Left ventricle myocardium inferior (tissue), 1 donor: ENCODE measurements at regions not wholly inside any gene's neighbourhood (a gene's known extent, or its start where the extent isn't known, plus 50 kb on each side); places are given as distances from the start of the nearest gene placed in this dataset.

Source experiments
- DNase-seq: peaks from one replicate; pipeline ENCODE4 v3.0.0-alpha.2; 2020
- H3K27ac ChIP-seq: fragments of 200-600 bp; replicated peaks from 2 replicates; pipeline ENCODE4 v1.8.0; 2021
- H3K27me3 ChIP-seq: fragments of 200-600 bp; 2 replicates; pipeline ENCODE4 v1.8.0; 2021; ENCODE audit warnings: low read depth
- H3K36me3 ChIP-seq: fragments of 200-600 bp; 2 replicates; pipeline ENCODE4 v1.8.0; 2021
- H3K4me1 ChIP-seq: fragments of 200-600 bp; 2 replicates; pipeline ENCODE4 v1.8.0; 2021
- H3K4me3 ChIP-seq: fragments of 200-600 bp; 2 replicates; pipeline ENCODE4 v1.8.0; 2021; ENCODE audit warnings: mild to moderate bottlenecking, moderate library complexity
- H3K9me3 ChIP-seq: fragments of 200-600 bp; replicated peaks from 2 replicates; pipeline ENCODE4 v1.8.0; 2021
- intact Hi-C: fragments of 100-400 bp; cut with micrococcal nuclease; formaldehyde crosslinking; loops from one replicate; pipeline ENCODE4 v1.11.0; 2022
- TF ChIP-seq, protein P1 (sequence below): fragments of 200-600 bp; IDR thresholded peaks from 2 replicates; pipeline ENCODE4 v1.8.0; 2021; ENCODE audit warnings: antibody characterized with exemption, mild to moderate bottlenecking, borderline replicate concordance
- donor health status: DM: no; HTN: yes; CAD: no; lungs with severe emphysema.

DNA sequence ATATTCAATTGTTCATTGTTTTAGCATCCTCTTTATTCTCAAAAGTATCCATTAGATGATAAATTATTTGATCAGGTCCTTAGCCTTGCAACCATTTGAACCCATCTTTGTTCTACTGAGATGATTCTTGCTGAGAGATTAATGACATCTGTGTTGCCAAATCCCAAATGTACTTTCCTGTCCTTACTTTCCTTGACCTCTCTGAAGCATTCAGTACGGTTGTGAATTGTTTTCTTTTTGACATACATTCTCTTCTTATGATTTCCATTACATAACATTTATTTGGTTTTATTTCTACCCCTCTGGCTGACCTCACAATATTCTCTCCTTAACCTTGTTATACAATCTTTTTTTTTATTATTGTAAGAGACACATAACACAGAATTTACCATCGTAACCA lies 1058.6 kb upstream of the CNTNAP5 start:
- intact Hi-C loops: no loop called here
- no peak overlapping the region for H3K4me3 ChIP-seq

DNA sequence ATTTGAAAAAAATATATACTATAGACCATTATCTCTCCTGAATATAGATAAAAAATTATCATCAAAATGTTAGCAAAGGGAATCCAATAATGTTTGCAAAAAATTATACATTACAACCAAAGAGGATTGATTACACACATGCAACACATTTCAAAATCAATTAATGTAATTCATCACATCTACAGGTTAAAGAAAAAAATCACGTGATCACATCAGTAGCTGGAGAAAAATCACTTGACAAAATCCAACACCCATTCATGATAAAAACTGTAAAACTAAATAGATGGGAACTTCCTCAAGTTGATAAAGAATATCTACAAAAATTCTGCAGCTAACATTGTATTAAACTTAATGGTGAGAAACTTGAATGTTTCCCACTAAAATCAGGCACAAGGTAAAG lies 1047.5 kb upstream of the CNTNAP5 start:
- H3K9me3 ChIP-seq: peaks cover 36% of the 10 kb centered on the region
- H3K36me3 ChIP-seq: no peaks in the 10 kb centered on the region
- H3K4me1 ChIP-seq: no peaks in the 10 kb centered on the region
- no peaks in the 10 kb centered on the region for H3K27me3 ChIP-seq
- H3K27ac ChIP-seq: no peak overlapping the region
- TF ChIP-seq, protein P1, sequence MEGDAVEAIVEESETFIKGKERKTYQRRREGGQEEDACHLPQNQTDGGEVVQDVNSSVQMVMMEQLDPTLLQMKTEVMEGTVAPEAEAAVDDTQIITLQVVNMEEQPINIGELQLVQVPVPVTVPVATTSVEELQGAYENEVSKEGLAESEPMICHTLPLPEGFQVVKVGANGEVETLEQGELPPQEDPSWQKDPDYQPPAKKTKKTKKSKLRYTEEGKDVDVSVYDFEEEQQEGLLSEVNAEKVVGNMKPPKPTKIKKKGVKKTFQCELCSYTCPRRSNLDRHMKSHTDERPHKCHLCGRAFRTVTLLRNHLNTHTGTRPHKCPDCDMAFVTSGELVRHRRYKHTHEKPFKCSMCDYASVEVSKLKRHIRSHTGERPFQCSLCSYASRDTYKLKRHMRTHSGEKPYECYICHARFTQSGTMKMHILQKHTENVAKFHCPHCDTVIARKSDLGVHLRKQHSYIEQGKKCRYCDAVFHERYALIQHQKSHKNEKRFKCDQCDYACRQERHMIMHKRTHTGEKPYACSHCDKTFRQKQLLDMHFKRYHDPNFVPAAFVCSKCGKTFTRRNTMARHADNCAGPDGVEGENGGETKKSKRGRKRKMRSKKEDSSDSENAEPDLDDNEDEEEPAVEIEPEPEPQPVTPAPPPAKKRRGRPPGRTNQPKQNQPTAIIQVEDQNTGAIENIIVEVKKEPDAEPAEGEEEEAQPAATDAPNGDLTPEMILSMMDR: no peak
- H3K4me3 ChIP-seq: no peak overlapping the region
- no peak for DNase-seq
- intact Hi-C loops: no loop called here

More for the DNA sequence above, 1058.6 kb upstream of the CNTNAP5 start:
- no peaks in the 10 kb centered on the region for H3K27me3 ChIP-seq
- TF ChIP-seq, protein P1: no peak
- no peak for DNase-seq
- peaks cover 28% of the 10 kb centered on the region for H3K9me3 ChIP-seq
- H3K36me3 ChIP-seq: no peaks in the 10 kb centered on the region
- no peaks in the 10 kb centered on the region for H3K4me1 ChIP-seq
- H3K27ac ChIP-seq: no peak overlapping the region

DNA sequence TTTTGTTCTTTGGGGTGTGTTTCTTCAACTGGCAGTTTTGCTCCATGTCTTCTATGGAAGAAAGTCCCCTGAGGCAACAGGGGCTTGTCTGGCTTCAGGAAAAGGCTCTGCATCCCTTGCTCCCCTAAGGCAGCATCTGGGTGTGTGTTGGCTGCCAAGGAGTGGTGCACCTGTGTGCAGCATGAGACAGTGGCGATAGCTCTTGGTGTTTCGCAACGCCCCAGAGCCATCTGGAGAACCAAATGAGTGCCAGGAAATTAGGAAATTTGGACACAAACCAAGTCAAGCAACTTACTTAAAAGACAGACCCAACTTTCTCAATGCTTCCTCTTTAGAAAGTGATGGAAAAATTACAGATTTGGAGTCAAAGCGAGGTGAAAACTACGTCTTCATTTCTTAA lies 1044.4 kb upstream of the CNTNAP5 start:
- TF ChIP-seq, protein P1: no peak
- Histone ChIP-seq H3K4me3 (no peak overlapping the region), H3K36me3 (no peaks in the 10 kb centered on the region), H3K27me3 (no peaks in the 10 kb centered on the region), H3K27ac (no peak overlapping the region), H3K9me3 (peaks cover 36% of the 10 kb centered on the region), H3K4me1 (no peaks in the 10 kb centered on the region)
- intact Hi-C loops: no loop called here
- DNase-seq: peak; percentile 57

DNA sequence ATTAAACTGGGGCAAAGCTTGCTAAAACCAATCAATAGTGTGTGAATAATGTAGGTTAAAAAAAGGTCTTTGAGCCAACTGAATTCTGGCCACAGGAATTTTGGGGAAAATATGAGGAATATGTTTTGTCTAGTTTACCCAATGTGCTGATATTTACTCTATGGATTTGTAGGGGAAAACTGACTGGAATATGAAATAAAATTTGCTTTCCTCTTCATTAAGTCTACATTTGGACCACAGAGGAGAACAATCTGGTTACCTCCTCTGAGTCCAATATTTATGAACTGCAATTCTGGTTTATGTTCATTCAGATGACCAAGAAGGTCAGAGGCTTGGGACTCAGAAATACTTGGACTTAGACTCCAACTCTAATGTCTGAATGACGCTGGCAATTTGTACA lies 1042.2 kb upstream of the CNTNAP5 start:
- no peaks in the 10 kb centered on the region for H3K27me3 ChIP-seq
- no peaks in the 10 kb centered on the region for H3K4me1 ChIP-seq
- no peak overlapping the region for H3K4me3 ChIP-seq
- no peak overlapping the region for H3K27ac ChIP-seq
- H3K36me3 ChIP-seq: no peaks in the 10 kb centered on the region
- DNase-seq: no peak
- peaks cover 28% of the 10 kb centered on the region for H3K9me3 ChIP-seq
- intact Hi-C loops: no loop called here
- TF ChIP-seq, protein P1: no peak

DNA sequence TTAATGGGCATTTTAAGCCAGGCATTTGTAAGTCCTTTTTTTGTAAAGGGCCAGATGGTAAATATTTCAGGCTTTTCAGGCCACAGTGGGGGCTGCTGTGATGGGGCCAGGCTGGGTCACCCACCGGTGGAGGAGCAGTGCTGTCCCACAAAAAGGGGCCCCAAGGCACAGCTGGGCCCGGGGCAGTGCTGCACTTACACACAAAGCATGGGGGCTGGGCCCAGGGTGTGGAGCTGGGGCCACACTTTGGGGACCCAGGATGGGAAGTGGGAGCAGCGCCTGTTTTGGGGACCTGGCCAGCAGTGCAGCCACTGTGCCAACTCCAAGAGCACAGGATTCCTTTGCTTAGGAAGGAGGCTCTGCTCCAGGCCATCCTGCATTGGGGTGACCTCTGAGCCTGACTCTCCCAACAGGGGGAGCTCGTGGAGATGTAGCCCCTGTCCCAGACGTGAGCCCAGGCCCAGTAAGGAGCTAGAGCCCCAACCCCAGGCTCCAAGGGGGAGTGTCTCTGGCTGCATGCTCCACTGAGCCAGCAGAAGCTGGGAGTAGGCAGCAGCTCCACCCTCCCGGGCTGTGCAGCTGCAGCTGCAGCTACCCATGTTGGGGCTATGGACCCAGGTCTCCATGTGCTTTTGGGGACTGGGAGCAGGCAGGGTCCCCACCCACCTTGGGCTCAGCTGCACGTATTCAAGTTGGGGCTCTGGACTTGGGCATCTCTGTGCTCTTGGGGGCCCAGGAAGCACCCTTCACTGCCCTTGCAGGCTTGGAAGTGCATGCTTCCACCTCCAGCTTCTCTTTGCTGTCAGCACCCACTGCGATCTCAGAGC lies 1036.5 kb upstream of the CNTNAP5 start:
- TF ChIP-seq, protein P1: no peak
- no peaks in the 10 kb centered on the region for H3K36me3 ChIP-seq
- peaks cover 22% of the 10 kb centered on the region for H3K9me3 ChIP-seq
- no peak overlapping the region for H3K27ac ChIP-seq
- DNase-seq: no peak
- no peaks in the 10 kb centered on the region for H3K27me3 ChIP-seq
- H3K4me1 ChIP-seq: no peaks in the 10 kb centered on the region
- intact Hi-C loops: no loop called here
- no peak overlapping the region for H3K4me3 ChIP-seq
